B cell (primary cell): ENCODE measurements at regions not wholly inside any gene's neighbourhood (a gene's known extent, or its start where the extent isn't known, plus 50 kb on each side); places are given as distances from the start of the nearest gene placed in this dataset.

Source experiments
- ATAC-seq: fragments of 200-7000 bp; cut with Tn5 transposase; one replicate; pipeline ENCODE4 v1.10.0; 2021; ENCODE audit warnings: low read depth, mild to moderate bottlenecking, moderate number of reproducible peaks, moderate library complexity
- CTCF ChIA-PET: fragments of 350-600 bp; sonication (Branson Sonifier 250); formaldehyde crosslinking; loops from one replicate; lab custom pipeline; 2021; ENCODE audit warnings: antibody characterized with exemption, inconsistent platforms; lab: Charles Lee
- POLR2A ChIA-PET: fragments of 350-600 bp; sonication (Branson Sonifier 250); formaldehyde crosslinking; loops from one replicate; lab custom pipeline; 2021; ENCODE audit warnings: antibody characterized with exemption; lab: Charles Lee
- DNase-seq: peaks from one replicate; pipeline ENCODE4 v3.0.0; 2013
- H2AFZ ChIP-seq: 2 replicates; pipeline ENCODE4 v1.6.1; 2012; ENCODE audit warnings: mild to moderate bottlenecking, low read depth, low read length; ENCODE audit not compliant: insufficient read depth, poor library complexity, severe bottlenecking
- H3K27ac ChIP-seq, 2 donors: 1 replicate in 1 of 2; 2 replicates in 1 of 2; pipeline ENCODE4 v1.5.1; 2012 to 2013; ENCODE audit warnings: low read length in 2 of 2, mild to moderate bottlenecking in 2 of 2, moderate library complexity in 1 of 2
- H3K27me3 ChIP-seq, 4 experiments: fragments of 200-600 bp in 1 of 4; sonication (generic) in 1 of 4; replicated peaks in 1 of 4; 1 replicate in 2 of 4; 2 replicates in 2 of 4; pipeline versions ENCODE4 v1.6.1 to v1.7.0; 2013 to 2016; ENCODE audit warnings: low read length in 3 of 4, mild to moderate bottlenecking in 2 of 4, mixed read lengths in 1 of 4, moderate library complexity in 1 of 4; ENCODE audit not compliant: insufficient read depth in 4 of 4, control insufficient read depth in 3 of 4; ENCODE audit errors: control extremely low read depth in 1 of 4
- H3K36me3 ChIP-seq, 2 experiments: replicated peaks in 1 of 2; 1 replicate in 1 of 2; 2 replicates in 1 of 2; pipeline versions ENCODE4 v1.6.1 to v1.7.1; 2013; ENCODE audit warnings: low read length in 1 of 2; ENCODE audit not compliant: insufficient read depth in 2 of 2, control insufficient read depth in 1 of 2; ENCODE audit errors: control extremely low read depth in 1 of 2, extremely low read depth in 1 of 2
- H3K4me1 ChIP-seq, 2 donors: fragments of 200-600 bp in 1 of 2; sonication (generic) in 1 of 2; 1 replicate in 1 of 2; 2 replicates in 1 of 2; pipeline versions ENCODE4 v1.5.1 to v1.6.1; 2013 to 2017; ENCODE audit warnings: low read length in 2 of 2; ENCODE audit not compliant: control insufficient read depth in 2 of 2, insufficient read depth in 2 of 2
- H3K4me2 ChIP-seq: replicated peaks from 2 replicates; pipeline ENCODE3; 2012; ENCODE audit warnings: mild to moderate bottlenecking, low read depth, low read length; ENCODE audit not compliant: poor library complexity, severe bottlenecking
- H3K4me3 ChIP-seq, 5 experiments: fragments of 200-600 bp in 1 of 5; sonication (generic) in 1 of 5; 1 replicate in 3 of 5; 2 replicates in 2 of 5; pipeline versions ENCODE4 v1.5.1 to v1.7.0; 2011 to 2016; ENCODE audit warnings: low read length in 4 of 5, mild to moderate bottlenecking in 4 of 5, low read depth in 2 of 5, control low read depth in 1 of 5, moderate library complexity in 1 of 5; ENCODE audit not compliant: insufficient read depth in 1 of 5; ENCODE audit errors: control extremely low read depth in 1 of 5, extremely low read depth in 1 of 5
- H3K79me2 ChIP-seq: fragments of 200-600 bp; sonication (generic); one replicate; pipeline ENCODE4 v1.6.0; 2016; ENCODE audit warnings: low read length; ENCODE audit not compliant: control insufficient read depth, insufficient read depth
- H3K9ac ChIP-seq: fragments of 200-600 bp; sonication (generic); 2 replicates; pipeline ENCODE4 v1.6.1; 2017; ENCODE audit warnings: mild to moderate bottlenecking, low read length, moderate library complexity
- H3K9me3 ChIP-seq, 3 donors: one replicate each; pipeline versions ENCODE4 v1.6.1 to v1.7.1; 2013; ENCODE audit warnings: low read length in 2 of 3; ENCODE audit not compliant: control insufficient read depth in 2 of 3, insufficient read depth in 1 of 3; ENCODE audit errors: control extremely low read depth in 1 of 3
- H4K20me1 ChIP-seq: 2 replicates; pipeline ENCODE4 v1.6.0; 2012; ENCODE audit warnings: mild to moderate bottlenecking, low read length; ENCODE audit not compliant: insufficient read depth, control insufficient read depth, poor library complexity, severe bottlenecking
- H3K27ac Mint-ChIP-seq: one replicate; pipeline ENCODE4 v1.8.0; 2021; ENCODE audit warnings: mixed read lengths
- H3K27me3 Mint-ChIP-seq: one replicate; pipeline ENCODE4 v1.8.0; 2021; ENCODE audit warnings: mixed read lengths
- H3K4me1 Mint-ChIP-seq: one replicate; pipeline ENCODE4 v1.8.0; 2021; ENCODE audit warnings: mixed read lengths
- H3K4me3 Mint-ChIP-seq: one replicate; pipeline ENCODE4 v1.8.0; 2021; ENCODE audit warnings: mixed read lengths
- H3K9me3 Mint-ChIP-seq: one replicate; pipeline ENCODE4 v1.8.0; 2022; ENCODE audit warnings: mixed read lengths; ENCODE audit not compliant: insufficient read depth
- EZH2 ChIP-seq: IDR thresholded peaks from 2 replicates; pipeline ENCODE4 v1.6.1; 2012; ENCODE audit warnings: borderline replicate concordance, low read depth, mild to moderate bottlenecking, moderate library complexity, low read length; ENCODE audit not compliant: insufficient read depth, poor library complexity, severe bottlenecking
- WGBS: methylation state at CpG from one replicate; pipeline ENCODE4 v1.1.5; 2013; ENCODE audit warnings: missing lambda C conversion rate; ENCODE audit not compliant: insufficient coverage; 5-methylcytosine and 5-hydroxymethylcytosine counted together
- intact Hi-C: fragments of 100-400 bp; cut with micrococcal nuclease; formaldehyde crosslinking; loops from one replicate; pipeline ENCODE4 v1.10.0; 2022
- TF ChIP-seq, protein P1 (sequence below): fragments of 200-600 bp; IDR thresholded peaks from one replicate; pipeline ENCODE4 v1.8.0; 2022; ENCODE audit warnings: antibody characterized with exemption, mild to moderate bottlenecking

- Mint-ChIP-seq H3K4me1 (no peaks in the 10 kb centered on the region), H3K27me3 (no peaks in the 10 kb centered on the region), H3K27ac (no peak overlapping the region), H3K9me3 (peaks cover 2% of the 10 kb centered on the region), H3K4me3 (no peak overlapping the region)
- intact Hi-C loops, result no loop called here
- H3K27me3 ChIP-seq, result no peaks in the 10 kb centered on the region
- TF ChIP-seq, protein P1, sequence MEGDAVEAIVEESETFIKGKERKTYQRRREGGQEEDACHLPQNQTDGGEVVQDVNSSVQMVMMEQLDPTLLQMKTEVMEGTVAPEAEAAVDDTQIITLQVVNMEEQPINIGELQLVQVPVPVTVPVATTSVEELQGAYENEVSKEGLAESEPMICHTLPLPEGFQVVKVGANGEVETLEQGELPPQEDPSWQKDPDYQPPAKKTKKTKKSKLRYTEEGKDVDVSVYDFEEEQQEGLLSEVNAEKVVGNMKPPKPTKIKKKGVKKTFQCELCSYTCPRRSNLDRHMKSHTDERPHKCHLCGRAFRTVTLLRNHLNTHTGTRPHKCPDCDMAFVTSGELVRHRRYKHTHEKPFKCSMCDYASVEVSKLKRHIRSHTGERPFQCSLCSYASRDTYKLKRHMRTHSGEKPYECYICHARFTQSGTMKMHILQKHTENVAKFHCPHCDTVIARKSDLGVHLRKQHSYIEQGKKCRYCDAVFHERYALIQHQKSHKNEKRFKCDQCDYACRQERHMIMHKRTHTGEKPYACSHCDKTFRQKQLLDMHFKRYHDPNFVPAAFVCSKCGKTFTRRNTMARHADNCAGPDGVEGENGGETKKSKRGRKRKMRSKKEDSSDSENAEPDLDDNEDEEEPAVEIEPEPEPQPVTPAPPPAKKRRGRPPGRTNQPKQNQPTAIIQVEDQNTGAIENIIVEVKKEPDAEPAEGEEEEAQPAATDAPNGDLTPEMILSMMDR, result no peak
- no peak overlapping the region for H3K27ac ChIP-seq
- H2AFZ ChIP-seq, result no peak overlapping the region
- ATAC-seq (no peak), DNase-seq (no peak)
- POLR2A ChIA-PET, result no interaction called here
- peaks cover 0 to 1% (median 0%) of the 10 kb centered on the region in 3 donors for H3K9me3 ChIP-seq
- 0% methylated on average over 1 of the region's 1 CpG for WGBS
- no peak overlapping the region for H3K9ac ChIP-seq
- no peaks in the 10 kb centered on the region for H3K4me1 ChIP-seq
- no peak overlapping the region for H3K4me2 ChIP-seq
- H3K36me3 ChIP-seq, result no peaks in the 10 kb centered on the region
- no peaks in the 10 kb centered on the region for H3K79me2 ChIP-seq
- H3K4me3 ChIP-seq, result no peak overlapping the region
- CTCF ChIA-PET, result no interaction called here
- H4K20me1 ChIP-seq, result no peaks in the 10 kb centered on the region
Observed at GRCh38 chr4:116618638-116619037, 466.7 kb downstream of the TRAM1L1 start.

DNA sequence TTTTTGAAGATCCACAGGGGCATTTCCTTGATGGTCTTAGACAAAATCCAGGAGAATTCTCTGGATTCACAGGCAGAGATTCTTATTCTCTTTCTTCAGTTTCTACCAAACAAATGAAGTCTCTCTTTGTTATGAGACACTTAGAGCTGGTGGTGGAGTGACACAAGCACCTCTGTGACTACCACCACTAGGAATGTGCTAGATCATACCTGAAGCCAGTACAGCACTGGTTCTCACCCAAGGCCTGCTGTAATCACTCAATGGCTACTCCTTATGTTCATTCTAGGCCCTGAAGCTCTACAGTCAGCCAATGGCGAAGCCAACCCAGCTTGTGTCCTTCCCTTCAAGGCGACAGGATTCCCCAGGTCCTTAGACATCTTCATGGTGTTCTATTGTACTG, 482.3 kb downstream of the TRAM1L1 start:
- no peak overlapping the region for H3K27ac ChIP-seq
- no peak overlapping the region for H3K9ac ChIP-seq
- no peak overlapping the region for H2AFZ ChIP-seq
- H3K36me3 ChIP-seq, result no peaks in the 10 kb centered on the region
- TF ChIP-seq, protein P1, result no peak
- TF ChIP-seq EZH2, result no peak
- ChIA-PET POLR2A (no interaction called here), CTCF (no interaction called here)
- ATAC-seq (no peak), DNase-seq (no peak)
- Mint-ChIP-seq H3K27me3 (no peaks in the 10 kb centered on the region), H3K4me3 (no peak overlapping the region), H3K4me1 (no peaks in the 10 kb centered on the region), H3K9me3 (peaks cover 6% of the 10 kb centered on the region), H3K27ac (no peak overlapping the region)
- H3K4me1 ChIP-seq, result no peaks in the 10 kb centered on the region
- H3K27me3 ChIP-seq, result no peaks in the 10 kb centered on the region
- no peak overlapping the region for H3K4me2 ChIP-seq
- intact Hi-C loops, result no loop called here
- no peaks in the 10 kb centered on the region for H3K79me2 ChIP-seq
- peaks cover 0 to 22% (median 0%) of the 10 kb centered on the region in 3 donors for H3K9me3 ChIP-seq
- H3K4me3 ChIP-seq, result no peak overlapping the region
- no peaks in the 10 kb centered on the region for H4K20me1 ChIP-seq
- 50% methylated on average over 2 of the region's 2 CpGs for WGBS
